ENCODE measurements at regions not wholly inside any gene's neighbourhood (a gene's known extent, or its start where the extent isn't known, plus 50 kb on each side); places are given as distances from the start of the nearest gene placed in this dataset.

- Mint-ChIP-seq H3K27ac (no peak overlapping the region), H3K9me3 (ENCODE audit: low read depth) (no peaks in the 10 kb centered on the region), H3K4me3 (no peak overlapping the region), H3K4me1 (no peaks in the 10 kb centered on the region), H3K27me3 (no peaks in the 10 kb centered on the region), H3K36me3 (no peaks in the 10 kb centered on the region)
- ATAC-seq: no peak
- DNase-seq: no peak
- CTCF ChIA-PET: no interaction called here
These were observed 966.2 kb upstream of the TMEM132C start for GRCh38 chr12:127300753-127301152.

- no peak overlapping the region for H3K4me3 Mint-ChIP-seq
- no peak for DNase-seq
- ATAC-seq: no peak
- H3K36me3 Mint-ChIP-seq: no peaks in the 10 kb centered on the region
- H3K4me1 Mint-ChIP-seq: no peaks in the 10 kb centered on the region
- CTCF ChIA-PET: interaction anchor here (1.2 kb wide), 1 partner anchor 11 kb away, joined by 3 read pairs; no protein-coding TSS in a partner anchor
- no peaks in the 10 kb centered on the region for H3K9me3 Mint-ChIP-seq (ENCODE audit: low read depth)
- H3K27ac Mint-ChIP-seq: no peak overlapping the region
- H3K27me3 Mint-ChIP-seq: no peaks in the 10 kb centered on the region
These were observed 965.1 kb upstream of the TMEM132C start for GRCh38 chr12:127301876-127302275.

- Mint-ChIP-seq H3K4me3 (no peak overlapping the region), H3K36me3 (no peaks in the 10 kb centered on the region), H3K27ac (no peak overlapping the region), H3K4me1 (no peaks in the 10 kb centered on the region), H3K27me3 (no peaks in the 10 kb centered on the region), H3K9me3 (ENCODE audit: low read depth) (no peaks in the 10 kb centered on the region)
- CTCF ChIA-PET: interaction anchor here (0.8 kb wide), 1 partner anchor 121 kb away, joined by 3 read pairs; no protein-coding TSS in a partner anchor
- no peak for ATAC-seq
- no peak for DNase-seq
These were observed 961.9 kb upstream of the TMEM132C start for GRCh38 chr12:127304751-127305725.

- peaks cover 2% of the 10 kb centered on the region for H3K27me3 Mint-ChIP-seq
- CTCF ChIA-PET: no interaction called here
- no peak overlapping the region for H3K27ac Mint-ChIP-seq
- ATAC-seq (no peak), DNase-seq (no peak)
- H3K36me3 Mint-ChIP-seq: no peaks in the 10 kb centered on the region
- peaks cover 4% of the 10 kb centered on the region for H3K4me1 Mint-ChIP-seq
- H3K4me3 Mint-ChIP-seq: no peak overlapping the region
- H3K9me3 Mint-ChIP-seq (ENCODE audit: low read depth): no peaks in the 10 kb centered on the region
These were observed 960.3 kb upstream of the TMEM132C start for GRCh38 chr12:127306604-127307215.

GRCh38 chr12:127307528-127307927 is 959.4 kb upstream of the TMEM132C start:
- CTCF ChIA-PET: no interaction called here
- no peak for DNase-seq
- no peak overlapping the region for H3K27ac Mint-ChIP-seq
- peaks cover 4% of the 10 kb centered on the region for H3K4me1 Mint-ChIP-seq
- H3K27me3 Mint-ChIP-seq: peaks cover 2% of the 10 kb centered on the region
- no peaks in the 10 kb centered on the region for H3K9me3 Mint-ChIP-seq (ENCODE audit: low read depth)
- no peak overlapping the region for H3K4me3 Mint-ChIP-seq
- no peaks in the 10 kb centered on the region for H3K36me3 Mint-ChIP-seq
- ATAC-seq: no peak

- no peaks in the 10 kb centered on the region for H3K9me3 Mint-ChIP-seq (ENCODE audit: low read depth)
- ATAC-seq: no peak
- DNase-seq: no peak
- peaks cover 4% of the 10 kb centered on the region for H3K4me1 Mint-ChIP-seq
- no peak overlapping the region for H3K4me3 Mint-ChIP-seq
- CTCF ChIA-PET: no interaction called here
- peaks cover 2% of the 10 kb centered on the region for H3K27me3 Mint-ChIP-seq
- H3K36me3 Mint-ChIP-seq: no peaks in the 10 kb centered on the region
- no peak overlapping the region for H3K27ac Mint-ChIP-seq
These were observed 958.8 kb upstream of the TMEM132C start for GRCh38 chr12:127308148-127308547.

GRCh38 chr12:127310548-127310947 is 956.4 kb upstream of the TMEM132C start:
- Mint-ChIP-seq H3K4me3 (no peak overlapping the region), H3K9me3 (ENCODE audit: low read depth) (peaks cover 3% of the 10 kb centered on the region), H3K4me1 (peaks cover 4% of the 10 kb centered on the region), H3K27me3 (peaks cover 2% of the 10 kb centered on the region), H3K36me3 (no peaks in the 10 kb centered on the region), H3K27ac (no peak overlapping the region)
- CTCF ChIA-PET: no interaction called here
- no peak for DNase-seq
- no peak for ATAC-seq

GRCh38 chr12:127311720-127312364 is 955.1 kb upstream of the TMEM132C start:
- ATAC-seq: no peak
- CTCF ChIA-PET: interaction anchor here (1.2 kb wide), 1 partner anchor 10 kb away, joined by 3 read pairs; no protein-coding TSS in a partner anchor
- H3K27ac Mint-ChIP-seq: no peak overlapping the region
- peaks cover 2% of the 10 kb centered on the region for H3K27me3 Mint-ChIP-seq
- H3K36me3 Mint-ChIP-seq: no peaks in the 10 kb centered on the region
- peaks cover 3% of the 10 kb centered on the region for H3K9me3 Mint-ChIP-seq (ENCODE audit: low read depth)
- H3K4me3 Mint-ChIP-seq: no peak overlapping the region
- H3K4me1 Mint-ChIP-seq: peaks cover 4% of the 10 kb centered on the region
- DNase-seq: no peak

GRCh38 chr12:127324681-127325080 is 942.3 kb upstream of the TMEM132C start:
- Mint-ChIP-seq H3K9me3 (ENCODE audit: low read depth) (no peaks in the 10 kb centered on the region), H3K4me1 (no peaks in the 10 kb centered on the region), H3K27ac (no peak overlapping the region), H3K36me3 (no peaks in the 10 kb centered on the region), H3K4me3 (no peak overlapping the region), H3K27me3 (no peaks in the 10 kb centered on the region)
- CTCF ChIA-PET: no interaction called here
- no peak for DNase-seq
- ATAC-seq: no peak

GRCh38 chr12:127327986-127328385 is 939.0 kb upstream of the TMEM132C start:
- Mint-ChIP-seq H3K27ac (no peak overlapping the region), H3K36me3 (no peaks in the 10 kb centered on the region)
- no peak for DNase-seq

GRCh38 chr12:127328867-127329266 is 938.1 kb upstream of the TMEM132C start:
- no peaks in the 10 kb centered on the region for H3K4me1 Mint-ChIP-seq
- CTCF ChIA-PET: no interaction called here
- H3K27ac Mint-ChIP-seq: no peak overlapping the region
- ATAC-seq (no peak), DNase-seq (no peak)
- H3K4me3 Mint-ChIP-seq: no peak overlapping the region
- no peaks in the 10 kb centered on the region for H3K9me3 Mint-ChIP-seq (ENCODE audit: low read depth)
- no peaks in the 10 kb centered on the region for H3K36me3 Mint-ChIP-seq
- H3K27me3 Mint-ChIP-seq: no peaks in the 10 kb centered on the region

More at GRCh38 chr12:127327986-127328385, 939.0 kb upstream of the TMEM132C start:
- CTCF ChIA-PET: no interaction called here
- no peak overlapping the region for H3K4me3 Mint-ChIP-seq
- no peaks in the 10 kb centered on the region for H3K9me3 Mint-ChIP-seq (ENCODE audit: low read depth)
- ATAC-seq: no peak
- H3K27me3 Mint-ChIP-seq: no peaks in the 10 kb centered on the region
- H3K4me1 Mint-ChIP-seq: no peaks in the 10 kb centered on the region

GRCh38 chr12:127334365-127334764 is 932.6 kb upstream of the TMEM132C start:
- no peak for ATAC-seq
- Mint-ChIP-seq H3K36me3 (no peaks in the 10 kb centered on the region), H3K9me3 (ENCODE audit: low read depth) (no peaks in the 10 kb centered on the region), H3K4me3 (no peak overlapping the region), H3K27me3 (no peaks in the 10 kb centered on the region), H3K4me1 (no peaks in the 10 kb centered on the region), H3K27ac (no peak overlapping the region)
- CTCF ChIA-PET: no interaction called here
- no peak for DNase-seq

GRCh38 chr12:127334912-127335644 is 931.9 kb upstream of the TMEM132C start:
- Mint-ChIP-seq H3K27me3 (no peaks in the 10 kb centered on the region), H3K4me3 (no peak overlapping the region), H3K27ac (no peak overlapping the region), H3K36me3 (no peaks in the 10 kb centered on the region), H3K9me3 (ENCODE audit: low read depth) (no peaks in the 10 kb centered on the region), H3K4me1 (no peaks in the 10 kb centered on the region)
- CTCF ChIA-PET: no interaction called here
- DNase-seq: no peak
- ATAC-seq: no peak

Measured in activated CD8-positive, alpha-beta memory T cell treated with anti-CD3 and anti-CD28 coated beads, Interleukin-2, amount 10 ng/mL, durations not matched to agents 7 days and 5 days (primary cell).